Heart left ventricle (tissue), 13 donors: ENCODE measurements at regions not wholly inside any gene's neighbourhood (a gene's known extent, or its start where the extent isn't known, plus 50 kb on each side); places are given as distances from the start of the nearest gene placed in this dataset.

Source experiments
- CTCF ChIP-seq, 12 donors: fragments of 200-600 bp; sonication (generic) in 4 of 12; IDR thresholded peaks; one replicate each; pipeline versions ENCODE4 v1.5.0 to v1.8.0; 2018 to 2022; ENCODE audit warnings: antibody characterized with exemption in 12 of 12, mild to moderate bottlenecking in 5 of 12
- POLR2A ChIP-seq, 2 donors: fragments of 450-650 bp; IDR thresholded peaks; one replicate each; pipeline ENCODE4 v1.6.1; 2017; ENCODE audit warnings: antibody characterized with exemption in 2 of 2, mild to moderate bottlenecking in 2 of 2, moderate library complexity in 2 of 2
- donor health status: ischemic (EF 13 %, LVEDD 7.1; RV severe dilation, severe dysfunction).
- donor health status: DM: no; HTN: yes; CAD: no.
- donor health status: DM: no; HTN: no; CAD: no.
- donor health status: ischemic (EF 25% LVEDD 6.9; RV normal size, moderate dysfunction).
- donor health status: ischemic (EF 25% LVEDD 5.7; RV mildly dilated, moderate dysfunction).
- donor health status: ischemic (EF 35%, LVEDD 5.7; RV mildly dilated, moderate dysfunction).
- donor health status: nonischemic (EF 11% LVEDD 7.7; RV severe dilation, severe dysfunction).
- donor health status: DM: yes; HTN: yes; CAD: no.
- donor health status: PGD.
- donor health status: ischemic (EF 29% LVEDD 5.4; RV normal size, mild dysfunction).
- donor health status: nonischemic (EF 23%, LVEDD 6.1; RV moderate dilation, normal function).

GRCh38 chr5:164627021-164627420, 1121.6 kb downstream of the MAT2B start:
- TF ChIP-seq POLR2A (IDR thresholded peaks at IDR 0.05) (no peak), CTCF (IDR thresholded peaks at IDR 0.05) (no peak)
